GM12873 (cell line): ENCODE measurements at regions not wholly inside any gene's neighbourhood (a gene's known extent, or its start where the extent isn't known, plus 50 kb on each side); places are given as distances from the start of the nearest gene placed in this dataset.

Experiments
- CTCF ChIP-seq: IDR thresholded peaks from 2 replicates; pipeline ENCODE4 v1.5.1; 2012; ENCODE audit warnings: low read depth, mild to moderate bottlenecking, moderate library complexity, low read length, control low read depth; ENCODE audit not compliant: insufficient read depth; ENCODE audit errors: missing control alignments

GRCh38 chr3:66152336-66152735 is 68.5 kb upstream of the SLC25A26 start:
- TF ChIP-seq CTCF: no peak

GRCh38 chr3:66150977-66151376 is 69.8 kb upstream of the SLC25A26 start:
- no peak for TF ChIP-seq CTCF

- TF ChIP-seq CTCF: no peak
These were observed 71.5 kb upstream of the SLC25A26 start for GRCh38 chr3:66149269-66149668.

GRCh38 chr3:66145408-66145733 is 75.4 kb upstream of the SLC25A26 start:
- no peak for TF ChIP-seq CTCF

- no peak for TF ChIP-seq CTCF
These were observed 76.0 kb upstream of the SLC25A26 start for GRCh38 chr3:66144568-66145407.

- TF ChIP-seq CTCF: no peak
These were observed 78.7 kb upstream of the SLC25A26 start for GRCh38 chr3:66142079-66142478.

GRCh38 chr3:66140743-66141372 is 79.9 kb upstream of the SLC25A26 start:
- TF ChIP-seq CTCF: no peak
